Right atrium auricular region (tissue), 2 donors: ENCODE measurements at regions not wholly inside any gene's neighbourhood (a gene's known extent, or its start where the extent isn't known, plus 50 kb on each side); places are given as distances from the start of the nearest gene placed in this dataset.

ENCODE experiments used
- DNase-seq: peaks from one replicate; pipeline ENCODE4 v3.0.0-alpha.2; 2019; ENCODE audit warnings: low spot score
- H3K27ac ChIP-seq, 2 donors: fragments of 200-600 bp; sonication (generic); 1 replicate in 1 of 2; 2 replicates in 1 of 2; pipeline ENCODE4 v1.5.1; 2016 to 2019
- H3K27me3 ChIP-seq, 2 donors: fragments of 200-600 bp; sonication (generic); one replicate each; pipeline versions ENCODE4 v1.5.1 to v1.6.0; 2017 to 2019
- H3K36me3 ChIP-seq: fragments of 200-600 bp; sonication (generic); one replicate; pipeline ENCODE4 v1.5.1; 2016
- H3K4me1 ChIP-seq, 2 donors: fragments of 200-600 bp; sonication (generic); one replicate each; pipeline versions ENCODE4 v1.5.1 to v1.6.0; 2017 to 2019
- H3K4me3 ChIP-seq, 2 donors: fragments of 200-600 bp; sonication (generic); 1 replicate in 1 of 2; 2 replicates in 1 of 2; pipeline ENCODE4 v1.5.1; 2017 to 2019; ENCODE audit warnings: mild to moderate bottlenecking in 1 of 2, moderate library complexity in 1 of 2
- H3K9me3 ChIP-seq, 2 donors: fragments of 200-600 bp; sonication (generic); one replicate each; pipeline ENCODE4 v1.5.1; 2019
- CTCF ChIP-seq, 2 donors: fragments of 200-600 bp; sonication (generic); IDR thresholded peaks; one replicate each; pipeline ENCODE4 v1.5.1; 2019; ENCODE audit warnings: antibody characterized with exemption in 2 of 2

GRCh38 chr1:244311784-244312532, 139.8 kb downstream of the ADSS2 start:
- DNase-seq, result no peak
- no peaks in the 10 kb centered on the region for H3K9me3 ChIP-seq
- TF ChIP-seq CTCF (IDR thresholded peaks at IDR 0.05), result no peak
- no peaks in the 10 kb centered on the region for H3K27me3 ChIP-seq
- H3K27ac ChIP-seq, result no peak overlapping the region
- H3K4me3 ChIP-seq, result no peak overlapping the region
- H3K4me1 ChIP-seq, result no peaks in the 10 kb centered on the region
- no peaks in the 10 kb centered on the region for H3K36me3 ChIP-seq

GRCh38 chr1:244313346-244313745, 138.4 kb downstream of the ADSS2 start:
- no peak for DNase-seq
- Histone ChIP-seq H3K27ac (no peak overlapping the region), H3K9me3 (no peaks in the 10 kb centered on the region), H3K27me3 (no peaks in the 10 kb centered on the region), H3K36me3 (no peaks in the 10 kb centered on the region), H3K4me1 (no peaks in the 10 kb centered on the region), H3K4me3 (no peak overlapping the region)
- no peak for TF ChIP-seq CTCF (IDR thresholded peaks at IDR 0.05)

- Histone ChIP-seq H3K27ac (no peak overlapping the region), H3K9me3 (no peaks in the 10 kb centered on the region), H3K4me3 (no peak overlapping the region), H3K4me1 (no peaks in the 10 kb centered on the region), H3K36me3 (no peaks in the 10 kb centered on the region), H3K27me3 (no peaks in the 10 kb centered on the region)
- no peak for DNase-seq
- TF ChIP-seq CTCF (IDR thresholded peaks at IDR 0.05), result no peak
Observed at GRCh38 chr1:244314921-244315559, 136.7 kb downstream of the ADSS2 start.

- Histone ChIP-seq H3K27me3 (no peaks in the 10 kb centered on the region), H3K27ac (no peak overlapping the region), H3K9me3 (no peaks in the 10 kb centered on the region), H3K4me3 (no peak overlapping the region), H3K4me1 (no peaks in the 10 kb centered on the region), H3K36me3 (no peaks in the 10 kb centered on the region)
- no peak for DNase-seq
- no peak for TF ChIP-seq CTCF (IDR thresholded peaks at IDR 0.05)
Observed at GRCh38 chr1:244315996-244316395, 135.7 kb downstream of the ADSS2 start.

- Histone ChIP-seq H3K4me1 (no peaks in the 10 kb centered on the region), H3K27ac (no peak overlapping the region), H3K4me3 (no peak overlapping the region), H3K27me3 (no peaks in the 10 kb centered on the region), H3K9me3 (no peaks in the 10 kb centered on the region), H3K36me3 (no peaks in the 10 kb centered on the region)
- DNase-seq, result no peak
- TF ChIP-seq CTCF (IDR thresholded peaks at IDR 0.05), result no peak
Observed at GRCh38 chr1:244316407-244316806, 135.3 kb downstream of the ADSS2 start.
